ENCODE measurements at regions not wholly inside any gene's neighbourhood (a gene's known extent, or its start where the extent isn't known, plus 50 kb on each side); places are given as distances from the start of the nearest gene placed in this dataset.

DNA sequence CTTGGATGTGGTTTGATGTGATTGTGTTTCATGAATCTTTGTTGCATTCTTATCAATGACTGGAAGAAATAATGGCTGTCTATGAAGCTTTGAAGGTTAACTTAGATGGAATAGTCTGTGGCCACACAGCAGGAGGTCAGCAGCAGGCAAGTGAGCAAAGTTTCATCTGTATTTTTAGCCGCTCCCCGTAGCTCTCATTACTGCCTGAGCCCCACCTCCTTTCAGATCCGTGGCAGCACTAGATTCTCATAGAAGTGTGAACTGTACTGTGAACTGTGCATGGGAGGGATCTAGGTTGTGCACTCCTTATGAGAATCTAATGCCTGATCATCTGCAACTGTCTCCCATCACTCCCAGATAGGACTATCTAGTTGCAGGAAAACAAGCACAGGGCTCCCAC lies 660.2 kb downstream of the EPHA7 start:
- Histone ChIP-seq H2BK12ac (ENCODE audit: insufficient read length, low read depth, low read length) (no peak overlapping the region), H3K27ac (ENCODE audit: insufficient read length, low read depth, low read length) (no peak overlapping the region)

More for the DNA sequence above, 660.2 kb downstream of the EPHA7 start:
- H4K91ac ChIP-seq (ENCODE audit: insufficient read length, low read depth, low read length): no peak overlapping the region
- H3K4me2 ChIP-seq (ENCODE audit: insufficient read depth, insufficient read length, low read length): no peak overlapping the region
- DNase-seq: no peak
- H3K9me3 ChIP-seq (ENCODE audit: control insufficient read depth, low read depth, low read length): no peaks in the 10 kb centered on the region
- H3K23me2 ChIP-seq (ENCODE audit: insufficient read length, low read depth, low read length, poor library complexity, severe bottlenecking): no peaks in the 10 kb centered on the region
- Mint-ChIP-seq H3K27me3 (ENCODE audit: low read depth) (no peaks in the 10 kb centered on the region), H3K4me1 (peaks cover 16 to 29% of the 10 kb centered on the region in 2 experiments), H3K36me3 (ENCODE audit: insufficient read depth in 1 of 3, low read depth in 3 of 3) (no peaks in the 10 kb centered on the region), H3K4me3 (no peak overlapping the region), H3K27ac (peak overlapping the region in 1 of 3 experiments; percentile 86; a peak in 2 of 7 replicates), H3K9me3 (no peaks in the 10 kb centered on the region)
- H2BK120ac ChIP-seq (ENCODE audit: low read depth, low read length, poor library complexity, severe bottlenecking): no peak overlapping the region
- WGBS (ENCODE audit: extremely low coverage, insufficient read length, low lambda C conversion rate): no CpG with 5 or more reads among the region's 3 CpGs
- H3K56ac ChIP-seq (ENCODE audit: insufficient read length, low read depth, low read length): no peak overlapping the region
- H3K4me1 ChIP-seq (ENCODE audit: insufficient read depth, low read length): no peaks in the 10 kb centered on the region
- H4K20me1 ChIP-seq (ENCODE audit: control insufficient read depth, insufficient read depth, insufficient read length): no peaks in the 10 kb centered on the region
- TF ChIP-seq, protein P1, sequence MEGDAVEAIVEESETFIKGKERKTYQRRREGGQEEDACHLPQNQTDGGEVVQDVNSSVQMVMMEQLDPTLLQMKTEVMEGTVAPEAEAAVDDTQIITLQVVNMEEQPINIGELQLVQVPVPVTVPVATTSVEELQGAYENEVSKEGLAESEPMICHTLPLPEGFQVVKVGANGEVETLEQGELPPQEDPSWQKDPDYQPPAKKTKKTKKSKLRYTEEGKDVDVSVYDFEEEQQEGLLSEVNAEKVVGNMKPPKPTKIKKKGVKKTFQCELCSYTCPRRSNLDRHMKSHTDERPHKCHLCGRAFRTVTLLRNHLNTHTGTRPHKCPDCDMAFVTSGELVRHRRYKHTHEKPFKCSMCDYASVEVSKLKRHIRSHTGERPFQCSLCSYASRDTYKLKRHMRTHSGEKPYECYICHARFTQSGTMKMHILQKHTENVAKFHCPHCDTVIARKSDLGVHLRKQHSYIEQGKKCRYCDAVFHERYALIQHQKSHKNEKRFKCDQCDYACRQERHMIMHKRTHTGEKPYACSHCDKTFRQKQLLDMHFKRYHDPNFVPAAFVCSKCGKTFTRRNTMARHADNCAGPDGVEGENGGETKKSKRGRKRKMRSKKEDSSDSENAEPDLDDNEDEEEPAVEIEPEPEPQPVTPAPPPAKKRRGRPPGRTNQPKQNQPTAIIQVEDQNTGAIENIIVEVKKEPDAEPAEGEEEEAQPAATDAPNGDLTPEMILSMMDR (conservative IDR thresholded peaks at IDR 0.05): no peak
- no peak overlapping the region for H2AFZ ChIP-seq (ENCODE audit: low read length)
- no peak overlapping the region for H3K18ac ChIP-seq (ENCODE audit: insufficient read length, low read depth, low read length)
- no peaks in the 10 kb centered on the region for H3K79me1 ChIP-seq (ENCODE audit: insufficient read depth, low read depth, low read length, poor library complexity, severe bottlenecking)
- H2BK5ac ChIP-seq (ENCODE audit: insufficient read length, low read length): no peak overlapping the region
- no peak overlapping the region for H3K4ac ChIP-seq (ENCODE audit: low read depth, low read length)
- H4K8ac ChIP-seq (replicated peaks; ENCODE audit: insufficient read length, low read depth, low read length): no peak overlapping the region
- H3K9ac ChIP-seq (ENCODE audit: extremely low read depth, insufficient read length, low read length): no peak overlapping the region
- H3K27me3 ChIP-seq (ENCODE audit: insufficient read depth, low read length): no peaks in the 10 kb centered on the region
- no peak overlapping the region for H2BK15ac ChIP-seq (ENCODE audit: low read depth, low read length)
- H3T11ph ChIP-seq (ENCODE audit: low read length): no peak overlapping the region
- no peaks in the 10 kb centered on the region for H3K79me2 ChIP-seq (ENCODE audit: insufficient read depth, low read length)
- no peak overlapping the region for H2BK20ac ChIP-seq (ENCODE audit: low read depth, low read length, poor library complexity, severe bottlenecking)
- no peak overlapping the region for H2AK5ac ChIP-seq (ENCODE audit: insufficient read length, low read length)
- no peak overlapping the region for H3K23ac ChIP-seq (ENCODE audit: insufficient read length, low read depth, low read length)
- H4K5ac ChIP-seq (ENCODE audit: insufficient read length, low read depth, low read length): no peak overlapping the region
- H3K14ac ChIP-seq (ENCODE audit: insufficient read depth, low read length): no peak overlapping the region

Data from H9 (cell line).